ENCODE measurements at regions not wholly inside any gene's neighbourhood (a gene's known extent, or its start where the extent isn't known, plus 50 kb on each side); places are given as distances from the start of the nearest gene placed in this dataset.
"Not testable (repeated sequence)": the region's sequence is repeated elsewhere in the genome, so short reads cannot be mapped to it uniquely, and the experiment has no call there.

- TF ChIP-seq EZH2 (IDR thresholded peaks at IDR 0.05; ENCODE audit: borderline replicate concordance, low read length): no peak
- no peak for TF ChIP-seq CTCF (IDR thresholded peaks at IDR 0.05; ENCODE audit: low read length)
- H4K20me1 ChIP-seq (ENCODE audit: insufficient read depth, low read length): no peaks in the 10 kb centered on the region
- no peaks in the 10 kb centered on the region for H3K36me3 ChIP-seq (ENCODE audit: insufficient read depth, low read length)
- no peaks in the 10 kb centered on the region for H3K4me1 ChIP-seq (ENCODE audit: insufficient read depth, low read length, severe bottlenecking)
- no peaks in the 10 kb centered on the region; the same call in 1 of the 2 replicates for H3K27me3 ChIP-seq (ENCODE audit: insufficient read depth, low read length)
- no peak overlapping the region for H2AFZ ChIP-seq (ENCODE audit: low read length)
- no peaks in the 10 kb centered on the region for H3K79me2 ChIP-seq (ENCODE audit: insufficient read depth, low read length)
- no peak overlapping the region for H3K4me3 ChIP-seq (ENCODE audit: low read depth, low read length, poor library complexity, severe bottlenecking)
- no peaks in the 10 kb centered on the region for H3K9me2 ChIP-seq (ENCODE audit: low read depth, low read length)
- H3F3A ChIP-seq (ENCODE audit: insufficient read depth, low read length): no peaks in the 10 kb centered on the region
- H3K9me3 ChIP-seq (ENCODE audit: low read length): no peaks in the 10 kb centered on the region
- H3K9ac ChIP-seq (ENCODE audit: low read length): no peak overlapping the region
- H3K27ac ChIP-seq (ENCODE audit: low read depth, low read length, poor library complexity, severe bottlenecking): no peak overlapping the region
- H3K4me2 ChIP-seq (ENCODE audit: low read length): no peak overlapping the region
Measured at GRCh38 chr7:17099083-17099973, 199.1 kb upstream of the AHR start.

DNA sequence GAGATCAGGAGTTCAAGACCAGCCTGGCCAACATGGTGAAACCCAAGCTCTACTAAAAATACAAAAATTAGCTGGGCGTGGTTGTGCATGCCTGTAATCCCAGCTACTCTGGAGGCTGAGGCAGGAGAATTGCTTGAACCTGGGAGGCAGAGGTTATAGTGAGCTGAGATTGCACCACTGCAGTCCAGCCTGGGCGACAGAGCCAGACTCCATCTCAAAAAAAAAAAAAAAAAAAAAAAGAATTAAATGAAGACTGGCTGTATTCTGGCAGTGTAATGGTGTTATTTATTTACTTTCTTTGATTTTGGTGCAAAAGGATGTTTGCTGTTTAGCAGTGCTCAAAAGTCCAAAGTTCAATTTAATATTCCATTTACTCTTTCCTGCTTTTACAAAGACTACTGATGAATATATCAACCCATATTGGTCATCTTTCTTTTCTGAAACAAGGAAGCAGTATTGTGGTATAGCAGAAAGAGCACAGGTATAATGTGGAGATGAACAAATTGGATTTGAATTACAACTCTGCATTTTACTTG lies 198.4 kb upstream of the AHR start:
- H4K20me1 ChIP-seq (ENCODE audit: insufficient read depth, low read length); H3K4me1 ChIP-seq (ENCODE audit: insufficient read depth, low read length, severe bottlenecking); H2AFZ ChIP-seq (ENCODE audit: low read length); H3F3A ChIP-seq (ENCODE audit: insufficient read depth, low read length); H3K9me2 ChIP-seq (ENCODE audit: low read depth, low read length); H3K27me3 ChIP-seq (ENCODE audit: insufficient read depth, low read length); H3K9ac ChIP-seq (ENCODE audit: low read length); H3K79me2 ChIP-seq (ENCODE audit: insufficient read depth, low read length); H3K36me3 ChIP-seq (ENCODE audit: insufficient read depth, low read length); H3K9me3 ChIP-seq (ENCODE audit: low read length); H3K4me3 ChIP-seq (ENCODE audit: low read depth, low read length, poor library complexity, severe bottlenecking); H3K4me2 ChIP-seq (ENCODE audit: low read length); H3K27ac ChIP-seq (ENCODE audit: low read depth, low read length, poor library complexity, severe bottlenecking): not testable (repeated sequence)

DNA sequence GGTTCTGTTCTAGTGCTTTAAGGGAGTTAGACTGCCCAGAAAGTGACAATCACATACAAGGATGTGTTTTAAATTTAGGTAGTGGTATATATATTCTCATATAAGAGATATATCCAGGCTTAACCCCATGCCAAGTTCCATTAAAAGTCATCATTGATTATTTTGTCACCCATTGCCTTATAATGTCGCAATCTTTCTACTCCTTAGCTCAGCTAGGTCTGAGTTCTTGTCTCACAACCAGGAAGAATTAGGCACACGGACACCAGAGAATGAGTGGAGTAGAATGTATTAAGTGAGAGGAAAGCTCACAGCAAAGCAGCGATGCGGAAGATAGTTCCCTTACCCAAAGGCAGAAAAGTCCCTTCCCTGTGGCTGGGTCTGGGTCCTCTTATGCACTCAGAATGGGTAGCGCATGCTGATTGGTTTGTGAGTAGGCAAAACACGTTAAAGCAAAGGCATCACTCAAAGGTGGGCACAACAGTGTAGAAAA lies 197.2 kb upstream of the AHR start:
- TF ChIP-seq CTCF (IDR thresholded peaks at IDR 0.05; ENCODE audit: low read length) (no peak), EZH2 (IDR thresholded peaks at IDR 0.05; ENCODE audit: borderline replicate concordance, low read length) (no peak)
- no peaks in the 10 kb centered on the region for H3K9me2 ChIP-seq (ENCODE audit: low read depth, low read length)

More for the DNA sequence above, 197.2 kb upstream of the AHR start:
- Histone ChIP-seq H3K36me3 (ENCODE audit: insufficient read depth, low read length) (no peaks in the 10 kb centered on the region), H3K9me3 (ENCODE audit: low read length) (no peaks in the 10 kb centered on the region), H3K27me3 (ENCODE audit: insufficient read depth, low read length) (no peaks in the 10 kb centered on the region; the same call in 1 of the 2 replicates), H3F3A (ENCODE audit: insufficient read depth, low read length) (no peaks in the 10 kb centered on the region), H3K4me2 (ENCODE audit: low read length) (no peak overlapping the region), H3K27ac (ENCODE audit: low read depth, low read length, poor library complexity, severe bottlenecking) (no peak overlapping the region), H4K20me1 (ENCODE audit: insufficient read depth, low read length) (no peaks in the 10 kb centered on the region), H3K9ac (ENCODE audit: low read length) (no peak overlapping the region), H3K79me2 (ENCODE audit: insufficient read depth, low read length) (no peaks in the 10 kb centered on the region), H2AFZ (ENCODE audit: low read length) (no peak overlapping the region), H3K4me3 (ENCODE audit: low read depth, low read length, poor library complexity, severe bottlenecking) (no peak overlapping the region), H3K4me1 (ENCODE audit: insufficient read depth, low read length, severe bottlenecking) (no peaks in the 10 kb centered on the region)
